K562 (cell line): ENCODE measurements at regions not wholly inside any gene's neighbourhood (a gene's known extent, or its start where the extent isn't known, plus 50 kb on each side); places are given as distances from the start of the nearest gene placed in this dataset.

Experiments used
- ATAC-seq: fragments of 200-7000 bp; cut with Tn5 transposase; 3 replicates; pipeline ENCODE4 v1.9.1; 2020; ENCODE audit warnings: moderate library complexity
- BruUV-seq: library from RNA; stranded (reverse); fragments of 400-500 nt; replicated peaks from 2 replicates; lab custom pipeline; 2021; lab: Mats Ljungman, UMichigan
- CTCF ChIA-PET: fragments of 300-600 bp; formaldehyde crosslinking; extraction: SDS; loops from one replicate; lab custom pipeline; 2021; ENCODE audit warnings: low intra/inter-chr PET ratio; lab: Yijun Ruan, JAX
- POLR2A ChIA-PET: fragments of 300-600, 350-650 bp; sonication (Branson Sonifier 250); formaldehyde crosslinking; extraction: SDS; loops from one replicate; lab custom pipeline; 2021; ENCODE audit warnings: antibody characterized with exemption, inconsistent platforms; lab: Yijun Ruan, JAX
- DNase-seq, 4 experiments: peaks; one replicate each; pipeline versions ENCODE4 v3.0.0 to v3.0.0-alpha.2; 2011 to 2018; ENCODE audit warnings: low spot score in 3 of 4, mixed read lengths in 3 of 4; ENCODE audit errors: extremely low read depth in 1 of 4
- FAIRE-seq: peaks from 2 replicates; lab custom pipeline; 2011; peaks lifted over from hg19 to GRCh38; lab: Jason Lieb, UNC
- H2AFZ ChIP-seq: 2 replicates; pipeline ENCODE4 v1.6.0; 2011; ENCODE audit warnings: low read depth, low read length, control low read depth, inconsistent platforms
- H3K27ac ChIP-seq: fragments of 200-600 bp; 3 replicates; pipeline ENCODE4 v1.8.0; 2011; ENCODE audit warnings: low read depth, mild to moderate bottlenecking, control low read depth, inconsistent platforms, low read length, moderate library complexity, mixed read lengths; ENCODE audit errors: extremely low read depth
- H3K27me3 ChIP-seq, 2 experiments: fragments of 300-600 bp in 1 of 2; 2 replicates in 1 of 2; 3 replicates in 1 of 2; pipeline versions ENCODE4 v1.6.0 to v1.8.0; 2011; ENCODE audit warnings: inconsistent platforms in 2 of 2, low read length in 2 of 2, mild to moderate bottlenecking in 1 of 2, mixed read lengths in 1 of 2, moderate library complexity in 1 of 2; ENCODE audit not compliant: control insufficient read depth in 2 of 2, insufficient read depth in 2 of 2
- H3K36me3 ChIP-seq: fragments of 300-600 bp; 3 replicates; pipeline ENCODE4 v1.8.0; 2011; ENCODE audit warnings: mild to moderate bottlenecking, low read length, inconsistent platforms; ENCODE audit not compliant: control insufficient read depth, insufficient read depth
- H3K4me1 ChIP-seq, 2 experiments: fragments of 200-600 bp in 1 of 2; replicated peaks in 1 of 2; 2 replicates in 1 of 2; 3 replicates in 1 of 2; pipeline versions ENCODE4 v1.5.1 to v1.8.0; 2011; ENCODE audit warnings: inconsistent platforms in 2 of 2, low read length in 2 of 2, mild to moderate bottlenecking in 1 of 2, mixed read lengths in 1 of 2, moderate library complexity in 1 of 2; ENCODE audit not compliant: control insufficient read depth in 2 of 2, insufficient read depth in 2 of 2
- H3K4me2 ChIP-seq: 2 replicates; pipeline ENCODE4 v1.6.1; 2011; ENCODE audit warnings: low read length, control low read depth, inconsistent platforms, mixed read lengths; ENCODE audit not compliant: insufficient read depth
- H3K4me3 ChIP-seq: fragments of 200-600 bp; sonication (generic), shearing (Covaris generic); 2 replicates; pipeline ENCODE4 v1.5.1; 2016; ENCODE audit warnings: control low read depth, inconsistent platforms
- H3K79me2 ChIP-seq: fragments of 200-600 bp; 3 replicates; pipeline ENCODE4 v1.8.0; 2011; ENCODE audit warnings: low read length, inconsistent platforms; ENCODE audit not compliant: control insufficient read depth, insufficient read depth
- H3K9ac ChIP-seq, 2 experiments: 2 replicates each; pipeline versions ENCODE4 v1.6.0 to v1.6.1; 2011; ENCODE audit warnings: low read depth in 2 of 2, low read length in 2 of 2, control low read depth in 1 of 2, inconsistent platforms in 1 of 2, mild to moderate bottlenecking in 1 of 2, mixed read lengths in 1 of 2; ENCODE audit not compliant: insufficient read depth in 1 of 2
- H3K9me1 ChIP-seq: one replicate; pipeline ENCODE4 v1.6.0; 2011; ENCODE audit warnings: inconsistent platforms, mild to moderate bottlenecking, low read length, moderate library complexity; ENCODE audit not compliant: control insufficient read depth, insufficient read depth
- H3K9me3 ChIP-seq: replicated peaks from 2 replicates; pipeline ENCODE4 v1.5.1; 2011; ENCODE audit warnings: low read depth, low read length, inconsistent platforms; ENCODE audit not compliant: control insufficient read depth, insufficient read depth
- H4K20me1 ChIP-seq: replicated peaks from 2 replicates; pipeline ENCODE4 v1.6.1; 2011; ENCODE audit warnings: low read length, inconsistent platforms, mixed read lengths; ENCODE audit not compliant: control insufficient read depth, insufficient read depth
- CXXC5 ChIP-seq: fragments of 250-450 bp; sonication (Bioruptor Pico); IDR thresholded peaks from 2 replicates; pipeline ENCODE4 v1.8.0; 2022; ENCODE audit warnings: inconsistent platforms, mild to moderate bottlenecking, moderate library complexity
- IRF2 ChIP-seq: sonication (generic); formaldehyde crosslinking; IDR thresholded peaks from 2 replicates; pipeline ENCODE4 v1.8.1; 2022; ENCODE audit warnings: mild to moderate bottlenecking, missing genetic modification reagents
- SAFB ChIP-seq: fragments of 200-400 bp; formaldehyde crosslinking; IDR thresholded peaks from 2 replicates; pipeline ENCODE4 v1.6.1; 2017; ENCODE audit warnings: low read depth, low read length, borderline replicate concordance
- SMARCE1 ChIP-seq: fragments of 450-650 bp; IDR thresholded peaks from 2 replicates; pipeline ENCODE4 v1.7.1; 2016; ENCODE audit warnings: mild to moderate bottlenecking
- TARDBP ChIP-seq: fragments of 450-650 bp; IDR thresholded peaks from 2 replicates; pipeline ENCODE4 v1.6.1; 2016
- ZFX ChIP-seq: sonication (generic); formaldehyde crosslinking; IDR thresholded peaks from 2 replicates; pipeline ENCODE4 v1.8.0; 2022; ENCODE audit warnings: mild to moderate bottlenecking, missing genetic modification reagents, moderate library complexity
- ZNF780A ChIP-seq: fragments of 250-450 bp; sonication (Bioruptor Pico); IDR thresholded peaks from 2 replicates; pipeline ENCODE4 v1.5.0; 2021; ENCODE audit warnings: mild to moderate bottlenecking
- WGBS: fragments of 100-300 bp; shearing (Covaris generic); methylation state at CpG from one replicate; pipeline ENCODE4 v1.1.6; 2016; ENCODE audit warnings: low coverage, mixed read lengths; ENCODE audit not compliant: insufficient coverage; ENCODE audit errors: missing lambda C conversion rate; 5-methylcytosine and 5-hydroxymethylcytosine counted together
- in situ Hi-C: fragments of 300-500 bp; cut with MboI; formaldehyde crosslinking; loops from 4 replicates; pipeline ENCODE4 v1.15.0; 2018; ENCODE audit warnings: inconsistent platforms, mixed read lengths
- intact Hi-C: fragments of 100-400 bp; cut with micrococcal nuclease; formaldehyde crosslinking; loops from 2 replicates; pipeline ENCODE4 v1.14.2; 2022
- TF ChIP-seq, protein P1 (sequence below): fragments of 450-650 bp; formaldehyde crosslinking; IDR thresholded peaks from 2 replicates; pipeline ENCODE4 v1.4.0; 2022; ENCODE audit warnings: mild to moderate bottlenecking, moderate library complexity
- TF ChIP-seq, protein P2 (sequence below): fragments of 450-650 bp; formaldehyde crosslinking; IDR thresholded peaks from 2 replicates; pipeline ENCODE4 v1.4.0; 2022; ENCODE audit warnings: missing genetic modification characterization
- TF ChIP-seq, protein P3 (sequence below): sonication (generic); formaldehyde crosslinking; IDR thresholded peaks from 2 replicates; pipeline ENCODE4 v1.8.1; 2023; ENCODE audit warnings: mild to moderate bottlenecking, missing genetic modification reagents
- TF ChIP-seq, protein P4 (sequence below): fragments of 450-650 bp; IDR thresholded peaks from 2 replicates; pipeline ENCODE4 v1.7.0; 2016; ENCODE audit warnings: borderline replicate concordance
- TF ChIP-seq, protein P5 (sequence below): fragments of 450-650 bp; formaldehyde crosslinking; IDR thresholded peaks from 2 replicates; pipeline ENCODE4 v1.4.0; 2020; ENCODE audit warnings: mild to moderate bottlenecking, mixed read lengths

DNA sequence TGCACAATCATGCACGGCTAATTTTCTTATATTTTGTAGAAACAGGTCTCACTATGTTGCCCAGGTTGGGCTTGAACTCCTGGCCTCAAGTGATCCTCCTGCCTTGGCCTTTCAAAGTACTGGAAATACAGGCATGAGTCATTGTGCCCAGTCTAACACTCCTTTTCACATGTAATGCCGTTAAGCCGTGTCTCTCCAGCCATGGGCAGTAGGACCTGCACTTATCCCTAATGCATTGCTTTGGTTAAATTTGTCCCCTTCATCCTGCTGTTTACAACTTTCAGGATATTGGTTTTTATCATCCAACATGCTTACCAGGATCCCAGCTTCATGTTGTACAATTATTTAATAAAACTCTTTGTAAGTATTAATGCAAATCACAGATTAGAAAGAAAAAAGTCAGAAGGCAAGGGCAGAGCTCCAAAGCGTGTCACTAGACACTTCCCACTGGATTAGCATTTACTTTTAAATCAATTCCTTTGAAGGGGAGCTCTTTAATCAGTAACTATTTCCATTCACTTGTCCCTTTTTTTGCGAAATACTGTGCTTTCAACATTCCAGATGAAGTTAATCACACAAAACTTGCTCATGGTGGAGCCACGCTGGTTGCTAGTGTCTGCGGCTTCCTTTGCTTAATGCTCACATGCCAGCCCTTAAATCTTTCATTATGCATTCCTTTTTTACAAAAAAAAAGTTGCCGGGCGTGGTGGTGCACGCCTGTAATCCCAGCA lies 256.0 kb upstream of the AUTS2 start:
- no peaks in the 10 kb centered on the region for H3K79me2 ChIP-seq
- no peak for ATAC-seq
- CTCF ChIA-PET: no interaction called here

More for the DNA sequence above, 256.0 kb upstream of the AUTS2 start:
- no peak overlapping the region for H3K4me3 ChIP-seq
- TF ChIP-seq SMARCE1 (no peak), IRF2 (CRISPR knock-in tag) (no peak), TARDBP (no peak), ZFX (CRISPR knock-in tag) (no peak), ZNF780A (CRISPR knock-in tag) (no peak), SAFB (no peak), CXXC5 (no peak)
- TF ChIP-seq, protein P1, sequence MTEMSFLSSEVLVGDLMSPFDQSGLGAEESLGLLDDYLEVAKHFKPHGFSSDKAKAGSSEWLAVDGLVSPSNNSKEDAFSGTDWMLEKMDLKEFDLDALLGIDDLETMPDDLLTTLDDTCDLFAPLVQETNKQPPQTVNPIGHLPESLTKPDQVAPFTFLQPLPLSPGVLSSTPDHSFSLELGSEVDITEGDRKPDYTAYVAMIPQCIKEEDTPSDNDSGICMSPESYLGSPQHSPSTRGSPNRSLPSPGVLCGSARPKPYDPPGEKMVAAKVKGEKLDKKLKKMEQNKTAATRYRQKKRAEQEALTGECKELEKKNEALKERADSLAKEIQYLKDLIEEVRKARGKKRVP (CRISPR knock-in tag): no peak
- TF ChIP-seq, protein P2, sequence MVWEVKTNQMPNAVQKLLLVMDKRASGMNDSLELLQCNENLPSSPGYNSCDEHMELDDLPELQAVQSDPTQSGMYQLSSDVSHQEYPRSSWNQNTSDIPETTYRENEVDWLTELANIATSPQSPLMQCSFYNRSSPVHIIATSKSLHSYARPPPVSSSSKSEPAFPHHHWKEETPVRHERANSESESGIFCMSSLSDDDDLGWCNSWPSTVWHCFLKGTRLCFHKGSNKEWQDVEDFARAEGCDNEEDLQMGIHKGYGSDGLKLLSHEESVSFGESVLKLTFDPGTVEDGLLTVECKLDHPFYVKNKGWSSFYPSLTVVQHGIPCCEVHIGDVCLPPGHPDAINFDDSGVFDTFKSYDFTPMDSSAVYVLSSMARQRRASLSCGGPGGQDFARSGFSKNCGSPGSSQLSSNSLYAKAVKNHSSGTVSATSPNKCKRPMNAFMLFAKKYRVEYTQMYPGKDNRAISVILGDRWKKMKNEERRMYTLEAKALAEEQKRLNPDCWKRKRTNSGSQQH: no peak
- TF ChIP-seq, protein P3, sequence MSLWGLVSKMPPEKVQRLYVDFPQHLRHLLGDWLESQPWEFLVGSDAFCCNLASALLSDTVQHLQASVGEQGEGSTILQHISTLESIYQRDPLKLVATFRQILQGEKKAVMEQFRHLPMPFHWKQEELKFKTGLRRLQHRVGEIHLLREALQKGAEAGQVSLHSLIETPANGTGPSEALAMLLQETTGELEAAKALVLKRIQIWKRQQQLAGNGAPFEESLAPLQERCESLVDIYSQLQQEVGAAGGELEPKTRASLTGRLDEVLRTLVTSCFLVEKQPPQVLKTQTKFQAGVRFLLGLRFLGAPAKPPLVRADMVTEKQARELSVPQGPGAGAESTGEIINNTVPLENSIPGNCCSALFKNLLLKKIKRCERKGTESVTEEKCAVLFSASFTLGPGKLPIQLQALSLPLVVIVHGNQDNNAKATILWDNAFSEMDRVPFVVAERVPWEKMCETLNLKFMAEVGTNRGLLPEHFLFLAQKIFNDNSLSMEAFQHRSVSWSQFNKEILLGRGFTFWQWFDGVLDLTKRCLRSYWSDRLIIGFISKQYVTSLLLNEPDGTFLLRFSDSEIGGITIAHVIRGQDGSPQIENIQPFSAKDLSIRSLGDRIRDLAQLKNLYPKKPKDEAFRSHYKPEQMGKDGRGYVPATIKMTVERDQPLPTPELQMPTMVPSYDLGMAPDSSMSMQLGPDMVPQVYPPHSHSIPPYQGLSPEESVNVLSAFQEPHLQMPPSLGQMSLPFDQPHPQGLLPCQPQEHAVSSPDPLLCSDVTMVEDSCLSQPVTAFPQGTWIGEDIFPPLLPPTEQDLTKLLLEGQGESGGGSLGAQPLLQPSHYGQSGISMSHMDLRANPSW (CRISPR knock-in tag): no peak
- TF ChIP-seq, protein P4, sequence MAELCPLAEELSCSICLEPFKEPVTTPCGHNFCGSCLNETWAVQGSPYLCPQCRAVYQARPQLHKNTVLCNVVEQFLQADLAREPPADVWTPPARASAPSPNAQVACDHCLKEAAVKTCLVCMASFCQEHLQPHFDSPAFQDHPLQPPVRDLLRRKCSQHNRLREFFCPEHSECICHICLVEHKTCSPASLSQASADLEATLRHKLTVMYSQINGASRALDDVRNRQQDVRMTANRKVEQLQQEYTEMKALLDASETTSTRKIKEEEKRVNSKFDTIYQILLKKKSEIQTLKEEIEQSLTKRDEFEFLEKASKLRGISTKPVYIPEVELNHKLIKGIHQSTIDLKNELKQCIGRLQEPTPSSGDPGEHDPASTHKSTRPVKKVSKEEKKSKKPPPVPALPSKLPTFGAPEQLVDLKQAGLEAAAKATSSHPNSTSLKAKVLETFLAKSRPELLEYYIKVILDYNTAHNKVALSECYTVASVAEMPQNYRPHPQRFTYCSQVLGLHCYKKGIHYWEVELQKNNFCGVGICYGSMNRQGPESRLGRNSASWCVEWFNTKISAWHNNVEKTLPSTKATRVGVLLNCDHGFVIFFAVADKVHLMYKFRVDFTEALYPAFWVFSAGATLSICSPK: no peak
- TF ChIP-seq, protein P5, sequence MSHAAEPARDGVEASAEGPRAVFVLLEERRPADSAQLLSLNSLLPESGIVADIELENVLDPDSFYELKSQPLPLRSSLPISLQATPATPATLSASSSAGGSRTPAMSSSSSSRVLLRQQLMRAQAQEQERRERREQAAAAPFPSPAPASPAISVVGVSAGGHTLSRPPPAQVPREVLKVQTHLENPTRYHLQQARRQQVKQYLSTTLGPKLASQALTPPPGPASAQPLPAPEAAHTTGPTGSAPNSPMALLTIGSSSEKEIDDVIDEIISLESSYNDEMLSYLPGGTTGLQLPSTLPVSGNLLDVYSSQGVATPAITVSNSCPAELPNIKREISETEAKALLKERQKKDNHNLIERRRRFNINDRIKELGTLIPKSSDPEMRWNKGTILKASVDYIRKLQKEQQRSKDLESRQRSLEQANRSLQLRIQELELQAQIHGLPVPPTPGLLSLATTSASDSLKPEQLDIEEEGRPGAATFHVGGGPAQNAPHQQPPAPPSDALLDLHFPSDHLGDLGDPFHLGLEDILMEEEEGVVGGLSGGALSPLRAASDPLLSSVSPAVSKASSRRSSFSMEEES (CRISPR knock-in tag): no peak
- H3K4me2 ChIP-seq: no peak overlapping the region
- in situ Hi-C loops: no loop called here
- H3K9ac ChIP-seq: no peak overlapping the region
- no peaks in the 10 kb centered on the region for H4K20me1 ChIP-seq
- DNase-seq (no peak), FAIRE-seq (no peak)
- H3K9me1 ChIP-seq: no peaks in the 10 kb centered on the region
- H3K27me3 ChIP-seq: no peaks in the 10 kb centered on the region
- H3K36me3 ChIP-seq: no peaks in the 10 kb centered on the region
- H3K9me3 ChIP-seq: no peaks in the 10 kb centered on the region
- no peak overlapping the region for H2AFZ ChIP-seq
- H3K4me1 ChIP-seq: no peaks in the 10 kb centered on the region
- BruUV-seq: no TSS peak
- POLR2A ChIA-PET: no interaction called here
- no peak overlapping the region for H3K27ac ChIP-seq
- 3% methylated on average over 10 of the region's 10 CpGs for WGBS
- intact Hi-C loops: no loop called here
